Gastrocnemius medialis (tissue), 4 donors: ENCODE measurements at regions not wholly inside any gene's neighbourhood (a gene's known extent, or its start where the extent isn't known, plus 50 kb on each side); places are given as distances from the start of the nearest gene placed in this dataset.

ENCODE experiments used
- ATAC-seq, 2 donors: fragments of 150-250 bp; one replicate each; pipeline ENCODE4 v1.9.1; 2016
- DNase-seq, 2 donors: peaks; one replicate each; pipeline ENCODE4 v3.0.0-alpha.2; 2019
- H3K27ac ChIP-seq, 4 donors: fragments of 200-600 bp; sonication (generic); 1 replicate in 1 of 4; 2 replicates in 3 of 4; pipeline ENCODE4 v1.5.1; 2016 to 2018; ENCODE audit warnings: mild to moderate bottlenecking in 2 of 4, moderate library complexity in 1 of 4
- H3K27me3 ChIP-seq, 3 donors: fragments of 200-600 bp; sonication (generic) in 2 of 3; 1 replicate in 1 of 3; 2 replicates in 2 of 3; pipeline versions ENCODE4 v1.5.1 to v1.6.0; 2016 to 2019; ENCODE audit warnings: mild to moderate bottlenecking in 1 of 3, moderate library complexity in 1 of 3
- H3K36me3 ChIP-seq, 2 donors: fragments of 200-600 bp; sonication (generic) in 1 of 2; one replicate each; pipeline ENCODE4 v1.5.1; 2017 to 2018
- H3K4me1 ChIP-seq, 2 donors: fragments of 200-600 bp; sonication (generic) in 1 of 2; one replicate each; pipeline ENCODE4 v1.5.1; 2016 to 2017; ENCODE audit warnings: mild to moderate bottlenecking in 2 of 2
- H3K4me3 ChIP-seq, 4 donors: fragments of 200-600 bp; sonication (generic) in 3 of 4; 1 replicate in 1 of 4; 2 replicates in 3 of 4; pipeline ENCODE4 v1.5.1; 2016 to 2019; ENCODE audit warnings: mild to moderate bottlenecking in 2 of 4
- H3K9me3 ChIP-seq, 3 donors: fragments of 200-600 bp; sonication (generic) in 2 of 3; 1 replicate in 1 of 3; 2 replicates in 2 of 3; pipeline ENCODE4 v1.5.1; 2016 to 2019
- CTCF ChIP-seq, 5 experiments: fragments of 450-650 bp in 3 of 5; fragments of 200-600 bp in 2 of 5; sonication (generic) in 2 of 5; IDR thresholded peaks in 4 of 5; conservative IDR thresholded peaks in 1 of 5; 1 replicate in 4 of 5; 2 replicates in 1 of 5; pipeline ENCODE4 v1.5.1; 2016 to 2019; ENCODE audit warnings: antibody characterized with exemption in 5 of 5, mild to moderate bottlenecking in 3 of 5, moderate library complexity in 3 of 5
- POLR2A ChIP-seq, 2 donors: fragments of 450-650 bp; IDR thresholded peaks; one replicate each; pipeline ENCODE4 v1.6.1; 2017; ENCODE audit warnings: antibody characterized with exemption in 2 of 2, mild to moderate bottlenecking in 2 of 2, moderate library complexity in 2 of 2
- in situ Hi-C, 4 donors: fragments of 200-750 bp; cut with MboI; loops; one replicate each; pipeline versions ENCODE4 v1.15.0 to v1.8.0; 2017; ENCODE audit warnings: low sequenced_read_pairs in 4 of 4
- intact Hi-C: fragments of 100-400 bp; cut with DNase I; formaldehyde crosslinking; loops from one replicate; pipeline ENCODE4 v1.15.1; 2023; ENCODE audit warnings: low total_unique reads

- intact Hi-C loops (no loop called here), in situ Hi-C loops (no loop called here)
- H3K36me3 ChIP-seq, result no peaks in the 10 kb centered on the region
- ATAC-seq (no peak), DNase-seq (no peak)
- no peak overlapping the region for H3K4me3 ChIP-seq
- H3K9me3 ChIP-seq, result no peaks in the 10 kb centered on the region
- H3K4me1 ChIP-seq, result no peaks in the 10 kb centered on the region
- TF ChIP-seq CTCF (IDR thresholded peaks at IDR 0.05 in 4 of 5, conservative IDR thresholded peaks at IDR 0.05 in 1 of 5) (no peak), POLR2A (IDR thresholded peaks at IDR 0.05) (no peak)
- H3K27ac ChIP-seq, result no peak overlapping the region
- H3K27me3 ChIP-seq, result no peaks in the 10 kb centered on the region
These were observed 782.0 kb downstream of the SLITRK1 start for GRCh38 chr13:83100237-83100636.

GRCh38 chr13:83088858-83089257 lies 793.4 kb downstream of the SLITRK1 start:
- Histone ChIP-seq H3K36me3 (no peaks in the 10 kb centered on the region), H3K4me1 (no peaks in the 10 kb centered on the region)

GRCh38 chr13:83086948-83087347 lies 795.3 kb downstream of the SLITRK1 start:
- intact Hi-C loops, result no loop called here
- TF ChIP-seq CTCF (IDR thresholded peaks at IDR 0.05 in 4 of 5, conservative IDR thresholded peaks at IDR 0.05 in 1 of 5) (no peak), POLR2A (IDR thresholded peaks at IDR 0.05) (no peak)
- Histone ChIP-seq H3K4me3 (no peak overlapping the region), H3K36me3 (no peaks in the 10 kb centered on the region), H3K27me3 (no peaks in the 10 kb centered on the region), H3K4me1 (no peaks in the 10 kb centered on the region), H3K27ac (no peak overlapping the region), H3K9me3 (no peaks in the 10 kb centered on the region)
- in situ Hi-C loops, result no loop called here
- ATAC-seq (no peak), DNase-seq (no peak)

More at GRCh38 chr13:83088858-83089257, 793.4 kb downstream of the SLITRK1 start:
- Histone ChIP-seq H3K27me3 (no peaks in the 10 kb centered on the region), H3K4me3 (no peak overlapping the region), H3K9me3 (no peaks in the 10 kb centered on the region), H3K27ac (no peak overlapping the region)
- no peak for ATAC-seq
- DNase-seq, result no peak
- no peak for TF ChIP-seq POLR2A (IDR thresholded peaks at IDR 0.05)
- no peak for TF ChIP-seq CTCF (IDR thresholded peaks at IDR 0.05 in 4 of 5, conservative IDR thresholded peaks at IDR 0.05 in 1 of 5)
- intact Hi-C loops (no loop called here), in situ Hi-C loops (no loop called here)

- H3K4me1 ChIP-seq, result no peaks in the 10 kb centered on the region
- H3K9me3 ChIP-seq, result no peaks in the 10 kb centered on the region
- in situ Hi-C loops (no loop called here), intact Hi-C loops (no loop called here)
- DNase-seq, result no peak
- H3K4me3 ChIP-seq, result no peak overlapping the region
- no peak overlapping the region for H3K27ac ChIP-seq
- H3K27me3 ChIP-seq, result no peaks in the 10 kb centered on the region
- no peak for ATAC-seq
- no peaks in the 10 kb centered on the region for H3K36me3 ChIP-seq
- TF ChIP-seq POLR2A (IDR thresholded peaks at IDR 0.05), result no peak
- TF ChIP-seq CTCF (IDR thresholded peaks at IDR 0.05 in 4 of 5, conservative IDR thresholded peaks at IDR 0.05 in 1 of 5), result no peak
These were observed 796.2 kb downstream of the SLITRK1 start for GRCh38 chr13:83086088-83086487.

- intact Hi-C loops (no loop called here), in situ Hi-C loops (no loop called here)
- TF ChIP-seq POLR2A (IDR thresholded peaks at IDR 0.05) (no peak), CTCF (IDR thresholded peaks at IDR 0.05 in 4 of 5, conservative IDR thresholded peaks at IDR 0.05 in 1 of 5) (no peak)
- Histone ChIP-seq H3K27me3 (no peaks in the 10 kb centered on the region), H3K27ac (no peak overlapping the region), H3K36me3 (no peaks in the 10 kb centered on the region), H3K4me3 (no peak overlapping the region), H3K4me1 (no peaks in the 10 kb centered on the region), H3K9me3 (no peaks in the 10 kb centered on the region)
- DNase-seq (no peak), ATAC-seq (no peak)
These were observed 796.9 kb downstream of the SLITRK1 start for GRCh38 chr13:83085186-83085900.
